ENCODE measurements at regions not wholly inside any gene's neighbourhood (a gene's known extent, or its start where the extent isn't known, plus 50 kb on each side); places are given as distances from the start of the nearest gene placed in this dataset.

- no peak for DNase-seq (ENCODE audit: extremely low read depth in 1 of 4, low spot score in 3 of 4)
- FAIRE-seq, result no peak
- in situ Hi-C loops (cut with MboI), result no loop called here
These were observed 505.1 kb downstream of the IGSF11 start for GRCh38 chr3:118529554-118529953.

GRCh38 chr3:118530350-118530922 is 504.2 kb downstream of the IGSF11 start:
- intact Hi-C loops (cut with micrococcal nuclease) (no loop called here), in situ Hi-C loops (cut with MboI) (no loop called here)
- Histone ChIP-seq H3K4me3 (no peak overlapping the region), H3K4me2 (ENCODE audit: insufficient read depth, low read length) (peak overlapping the region; percentile 25; the same call in 1 of the 2 replicates), H3K9me1 (ENCODE audit: control insufficient read depth, insufficient read depth, low read length) (no peaks in the 10 kb centered on the region), H3K36me3 (ENCODE audit: control insufficient read depth, insufficient read depth, low read length) (no peaks in the 10 kb centered on the region), H3K27ac (ENCODE audit: extremely low read depth, low read depth, low read length) (peak overlapping the region; percentile 69), H3K27me3 (ENCODE audit: control insufficient read depth in 2 of 2, insufficient read depth in 2 of 2, low read length in 2 of 2) (no peaks in the 10 kb centered on the region), H3K4me1 (replicated peaks in 1 of 2; ENCODE audit: control insufficient read depth in 2 of 2, insufficient read depth in 2 of 2, low read length in 2 of 2) (no peaks in the 10 kb centered on the region; a peak in 1 of 5 replicates), H3K79me2 (ENCODE audit: control insufficient read depth, insufficient read depth, low read length) (no peaks in the 10 kb centered on the region), H4K20me1 (replicated peaks; ENCODE audit: control insufficient read depth, insufficient read depth, low read length) (no peaks in the 10 kb centered on the region), H3K9ac (ENCODE audit: insufficient read depth in 1 of 2, low read depth in 2 of 2, low read length in 2 of 2) (no peak overlapping the region), H2AFZ (ENCODE audit: low read depth, low read length) (no peak overlapping the region), H3K9me3 (replicated peaks; ENCODE audit: control insufficient read depth, insufficient read depth, low read depth, low read length) (no peaks in the 10 kb centered on the region)
- peak in 1 of 4 experiments; percentile 12 for DNase-seq (ENCODE audit: extremely low read depth in 1 of 4, low spot score in 3 of 4)
- no peak for FAIRE-seq
- ChIA-PET CTCF (ENCODE audit: low intra/inter-chr PET ratio) (no interaction called here), POLR2A (no interaction called here)
- no TSS peak for BruUV-seq (replicated peaks)
- peak; percentile 39 for ATAC-seq
- 30% methylated on average over 2 of the region's 4 CpGs for WGBS (ENCODE audit: insufficient coverage, low coverage, missing lambda C conversion rate)
- TF ChIP-seq ZEB2 (IDR thresholded peaks at IDR 0.05) (no peak), POLR2B (IDR thresholded peaks at IDR 0.05; ENCODE audit: low read depth, partially characterized antibody) (no peak), MTF1 (CRISPR knock-in tag; IDR thresholded peaks at IDR 0.05; ENCODE audit: borderline replicate concordance) (no peak), ZNF79 (CRISPR knock-in tag; IDR thresholded peaks at IDR 0.05; ENCODE audit: low read depth) (no peak), ZHX1 (conservative IDR thresholded peaks at IDR 0.05; ENCODE audit: low read length) (no peak), ZNF146 (CRISPR knock-in tag; IDR thresholded peaks at IDR 0.05; ENCODE audit: unreplicated experiment) (no peak), ETV1 (tag; conservative IDR thresholded peaks at IDR 0.05; ENCODE audit: low read depth) (no peak), FOXA3 (CRISPR knock-in tag; conservative IDR thresholded peaks at IDR 0.05 in 1 of 2, IDR thresholded peaks at IDR 0.05 in 1 of 2) (peak in 1 of 2 experiments; percentile 67; a peak in 2 of 4 replicates), ZNF263 (CRISPR knock-in tag; IDR thresholded peaks at IDR 0.05; ENCODE audit: borderline replicate concordance) (no peak), HIVEP1 (CRISPR knock-in tag; IDR thresholded peaks at IDR 0.05) (no peak), PTRF (tag; IDR thresholded peaks at IDR 0.05) (0 out of 2 replicates have a peak, but pooled peaks have one; percentile 18), DACH1 (IDR thresholded peaks at IDR 0.05; ENCODE audit: partially characterized antibody) (no peak), FUS (optimal IDR thresholded peaks at IDR 0.05; ENCODE audit: low read depth, low read length) (no peak)

More at GRCh38 chr3:118529554-118529953, 505.1 kb downstream of the IGSF11 start:
- Histone ChIP-seq H3K4me1 (replicated peaks in 1 of 2; ENCODE audit: control insufficient read depth in 2 of 2, insufficient read depth in 2 of 2, low read length in 2 of 2) (no peaks in the 10 kb centered on the region; a peak in 1 of 5 replicates), H3K9me3 (replicated peaks; ENCODE audit: control insufficient read depth, insufficient read depth, low read depth, low read length) (no peaks in the 10 kb centered on the region), H3K36me3 (ENCODE audit: control insufficient read depth, insufficient read depth, low read length) (no peaks in the 10 kb centered on the region), H3K4me2 (ENCODE audit: insufficient read depth, low read length) (no peak overlapping the region), H3K27me3 (ENCODE audit: control insufficient read depth in 2 of 2, insufficient read depth in 2 of 2, low read length in 2 of 2) (no peaks in the 10 kb centered on the region), H3K79me2 (ENCODE audit: control insufficient read depth, insufficient read depth, low read length) (no peaks in the 10 kb centered on the region), H3K9ac (ENCODE audit: insufficient read depth in 1 of 2, low read depth in 2 of 2, low read length in 2 of 2) (no peak overlapping the region), H3K9me1 (ENCODE audit: control insufficient read depth, insufficient read depth, low read length) (no peaks in the 10 kb centered on the region), H3K27ac (ENCODE audit: extremely low read depth, low read depth, low read length) (no peak overlapping the region), H3K4me3 (no peak overlapping the region), H2AFZ (ENCODE audit: low read depth, low read length) (no peak overlapping the region), H4K20me1 (replicated peaks; ENCODE audit: control insufficient read depth, insufficient read depth, low read length) (no peaks in the 10 kb centered on the region)
- TF ChIP-seq RBM39 (optimal IDR thresholded peaks at IDR 0.05; ENCODE audit: low read depth, low read length) (no peak), FOXM1 (IDR thresholded peaks at IDR 0.05; ENCODE audit: low read depth) (no peak), FOXM1 (CRISPR knock-in tag; IDR thresholded peaks at IDR 0.05; ENCODE audit: low read depth) (no peak)
- BruUV-seq (replicated peaks), result no TSS peak
- intact Hi-C loops (cut with micrococcal nuclease), result no loop called here
- WGBS (ENCODE audit: insufficient coverage, low coverage, missing lambda C conversion rate), result 23% methylated on average over 2 of the region's 2 CpGs
- ChIA-PET CTCF (ENCODE audit: low intra/inter-chr PET ratio) (no interaction called here), POLR2A (no interaction called here)
- no peak for ATAC-seq

Data from K562 (cell line).